HL-60 (cell line): ENCODE measurements at regions not wholly inside any gene's neighbourhood (a gene's known extent, or its start where the extent isn't known, plus 50 kb on each side); places are given as distances from the start of the nearest gene placed in this dataset.

Experiments
- GABPA ChIP-seq: IDR thresholded peaks from 2 replicates; pipeline ENCODE4 v1.6.1; 2012; ENCODE audit warnings: low read depth
- POLR2AphosphoS5 ChIP-seq: IDR thresholded peaks from 2 replicates; pipeline ENCODE4 v1.6.1; 2012; ENCODE audit warnings: low read depth
- SPI1 ChIP-seq: IDR thresholded peaks from 2 replicates; pipeline ENCODE4 v1.6.1; 2012; ENCODE audit warnings: low read depth, mild to moderate bottlenecking, borderline replicate concordance
- TF ChIP-seq, protein P1 (sequence below): IDR thresholded peaks from one replicate; pipeline ENCODE4 v1.5.1; 2011; ENCODE audit warnings: low read length, control low read depth, inconsistent platforms; ENCODE audit not compliant: insufficient read depth
- TF ChIP-seq, protein P2 (sequence below): IDR thresholded peaks from 2 replicates; pipeline ENCODE4 v1.6.1; 2012; ENCODE audit warnings: low read depth; ENCODE audit not compliant: insufficient replicate concordance

DNA sequence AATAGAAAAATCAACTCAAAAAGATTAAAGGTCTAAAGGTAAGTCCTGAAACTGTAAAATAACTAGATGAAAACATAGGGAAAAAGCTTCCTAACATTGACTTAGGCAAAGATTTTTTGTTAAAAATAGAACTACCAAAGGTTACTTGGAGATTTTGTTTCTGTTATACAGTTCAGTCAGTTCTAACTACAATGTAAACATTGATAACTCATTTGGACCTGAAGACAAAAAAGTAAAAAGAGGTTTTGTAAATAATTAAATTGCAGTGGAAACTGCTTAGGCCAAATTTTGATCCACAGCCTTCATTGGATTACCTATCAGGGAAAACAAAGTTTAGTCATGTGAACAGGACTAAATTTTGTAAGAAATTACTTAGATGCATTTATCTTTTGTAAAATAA lies 101.8 kb downstream of the SLITRK2 start:
- TF ChIP-seq, protein P1, sequence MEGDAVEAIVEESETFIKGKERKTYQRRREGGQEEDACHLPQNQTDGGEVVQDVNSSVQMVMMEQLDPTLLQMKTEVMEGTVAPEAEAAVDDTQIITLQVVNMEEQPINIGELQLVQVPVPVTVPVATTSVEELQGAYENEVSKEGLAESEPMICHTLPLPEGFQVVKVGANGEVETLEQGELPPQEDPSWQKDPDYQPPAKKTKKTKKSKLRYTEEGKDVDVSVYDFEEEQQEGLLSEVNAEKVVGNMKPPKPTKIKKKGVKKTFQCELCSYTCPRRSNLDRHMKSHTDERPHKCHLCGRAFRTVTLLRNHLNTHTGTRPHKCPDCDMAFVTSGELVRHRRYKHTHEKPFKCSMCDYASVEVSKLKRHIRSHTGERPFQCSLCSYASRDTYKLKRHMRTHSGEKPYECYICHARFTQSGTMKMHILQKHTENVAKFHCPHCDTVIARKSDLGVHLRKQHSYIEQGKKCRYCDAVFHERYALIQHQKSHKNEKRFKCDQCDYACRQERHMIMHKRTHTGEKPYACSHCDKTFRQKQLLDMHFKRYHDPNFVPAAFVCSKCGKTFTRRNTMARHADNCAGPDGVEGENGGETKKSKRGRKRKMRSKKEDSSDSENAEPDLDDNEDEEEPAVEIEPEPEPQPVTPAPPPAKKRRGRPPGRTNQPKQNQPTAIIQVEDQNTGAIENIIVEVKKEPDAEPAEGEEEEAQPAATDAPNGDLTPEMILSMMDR = no peak
- TF ChIP-seq POLR2AphosphoS5 (no peak), GABPA (no peak), SPI1 (no peak)
- TF ChIP-seq, protein P2, sequence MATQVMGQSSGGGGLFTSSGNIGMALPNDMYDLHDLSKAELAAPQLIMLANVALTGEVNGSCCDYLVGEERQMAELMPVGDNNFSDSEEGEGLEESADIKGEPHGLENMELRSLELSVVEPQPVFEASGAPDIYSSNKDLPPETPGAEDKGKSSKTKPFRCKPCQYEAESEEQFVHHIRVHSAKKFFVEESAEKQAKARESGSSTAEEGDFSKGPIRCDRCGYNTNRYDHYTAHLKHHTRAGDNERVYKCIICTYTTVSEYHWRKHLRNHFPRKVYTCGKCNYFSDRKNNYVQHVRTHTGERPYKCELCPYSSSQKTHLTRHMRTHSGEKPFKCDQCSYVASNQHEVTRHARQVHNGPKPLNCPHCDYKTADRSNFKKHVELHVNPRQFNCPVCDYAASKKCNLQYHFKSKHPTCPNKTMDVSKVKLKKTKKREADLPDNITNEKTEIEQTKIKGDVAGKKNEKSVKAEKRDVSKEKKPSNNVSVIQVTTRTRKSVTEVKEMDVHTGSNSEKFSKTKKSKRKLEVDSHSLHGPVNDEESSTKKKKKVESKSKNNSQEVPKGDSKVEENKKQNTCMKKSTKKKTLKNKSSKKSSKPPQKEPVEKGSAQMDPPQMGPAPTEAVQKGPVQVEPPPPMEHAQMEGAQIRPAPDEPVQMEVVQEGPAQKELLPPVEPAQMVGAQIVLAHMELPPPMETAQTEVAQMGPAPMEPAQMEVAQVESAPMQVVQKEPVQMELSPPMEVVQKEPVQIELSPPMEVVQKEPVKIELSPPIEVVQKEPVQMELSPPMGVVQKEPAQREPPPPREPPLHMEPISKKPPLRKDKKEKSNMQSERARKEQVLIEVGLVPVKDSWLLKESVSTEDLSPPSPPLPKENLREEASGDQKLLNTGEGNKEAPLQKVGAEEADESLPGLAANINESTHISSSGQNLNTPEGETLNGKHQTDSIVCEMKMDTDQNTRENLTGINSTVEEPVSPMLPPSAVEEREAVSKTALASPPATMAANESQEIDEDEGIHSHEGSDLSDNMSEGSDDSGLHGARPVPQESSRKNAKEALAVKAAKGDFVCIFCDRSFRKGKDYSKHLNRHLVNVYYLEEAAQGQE = no peak
